GM19468 (cell line): ENCODE measurements at regions not wholly inside any gene's neighbourhood (a gene's known extent, or its start where the extent isn't known, plus 50 kb on each side); places are given as distances from the start of the nearest gene placed in this dataset.
"Not testable (repeated sequence)": the region's sequence is repeated elsewhere in the genome, so short reads cannot be mapped to it uniquely, and the experiment has no call there.

ENCODE experiments used
- ATAC-seq: cut with Tn5 transposase; IDR thresholded peaks from one replicate; pipeline ENCODE4 v1.9.1; 2021; ENCODE audit warnings: mild to moderate bottlenecking, moderate library complexity, moderate number of reproducible peaks; ENCODE audit not compliant: unreplicated experiment; ENCODE audit errors: extremely low read depth

DNA sequence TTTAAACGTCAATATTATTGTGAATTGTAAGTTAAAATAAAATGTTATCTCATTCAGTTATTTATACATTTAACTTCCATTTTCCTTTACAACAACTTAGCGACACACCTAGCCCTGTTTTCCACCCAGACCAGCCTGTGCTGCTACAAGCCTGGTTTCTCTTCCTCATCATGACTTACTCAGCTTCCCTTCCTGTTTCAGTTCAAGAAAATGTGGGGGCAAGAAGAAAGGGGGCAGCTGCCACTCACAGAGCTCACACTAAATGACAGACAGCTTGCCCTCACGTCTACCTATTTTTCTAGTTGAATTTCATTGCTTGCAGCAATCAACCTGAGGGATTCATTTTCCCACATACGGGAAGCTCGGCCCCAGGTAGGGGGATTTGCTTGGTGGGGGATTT, 496.4 kb downstream of the GOLGA6L6 start:
- not testable (repeated sequence) for ATAC-seq

GRCh38 chr15:20040691-20041090, 500.9 kb downstream of the GOLGA6L6 start:
- not testable (repeated sequence) for ATAC-seq

DNA sequence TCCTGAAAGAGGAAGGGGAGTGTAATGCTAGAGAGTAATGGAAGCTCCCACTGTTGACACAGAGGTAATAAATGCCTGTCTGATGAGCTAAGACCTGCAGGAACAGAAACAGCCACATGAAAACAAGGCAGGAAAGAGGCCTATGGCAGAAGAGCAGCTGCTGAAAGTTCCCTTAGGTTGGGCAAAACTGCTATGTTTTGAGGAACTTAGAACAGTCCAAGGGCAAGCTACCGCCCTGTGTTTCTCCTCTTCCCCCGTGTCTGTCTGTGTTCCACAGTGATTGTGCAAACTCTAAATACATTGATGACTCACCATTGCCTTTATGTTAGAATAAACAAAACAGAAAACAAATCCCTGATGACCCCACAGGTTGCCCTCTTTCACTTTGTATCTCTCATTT, 516.6 kb downstream of the GOLGA6L6 start:
- not testable (repeated sequence) for ATAC-seq

- not testable (repeated sequence) for ATAC-seq
Measured at GRCh38 chr15:20022349-20022748, 519.3 kb downstream of the GOLGA6L6 start.

- ATAC-seq, result not testable (repeated sequence)
Measured at GRCh38 chr15:20021351-20021750, 520.2 kb downstream of the GOLGA6L6 start.

- not testable (repeated sequence) for ATAC-seq
Measured at GRCh38 chr15:20020588-20020987, 521.0 kb downstream of the GOLGA6L6 start.

GRCh38 chr15:20019758-20020157, 521.8 kb downstream of the GOLGA6L6 start:
- ATAC-seq, result not testable (repeated sequence)

DNA sequence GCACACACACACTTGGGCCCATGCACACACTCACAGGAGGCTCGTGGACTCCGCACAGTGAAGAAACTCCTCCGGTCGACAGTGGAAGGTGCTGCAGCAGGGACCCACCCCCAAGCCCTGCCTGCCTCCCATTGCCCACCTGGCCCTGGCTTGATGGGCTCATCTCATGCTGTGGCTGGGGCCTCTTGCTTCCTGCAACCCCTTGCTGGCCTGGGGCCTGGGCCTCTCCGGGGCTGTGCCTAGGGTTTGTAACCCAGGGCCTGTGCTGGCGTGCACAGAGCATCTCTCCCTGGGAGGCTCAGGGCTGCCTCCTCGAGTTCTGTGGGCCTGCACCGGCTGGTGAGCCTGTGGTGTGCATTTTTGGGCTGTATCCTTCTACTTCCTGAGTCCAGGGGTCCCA, 524.0 kb downstream of the GOLGA6L6 start:
- ATAC-seq, result not testable (repeated sequence)

GRCh38 chr15:20016941-20017340, 524.7 kb downstream of the GOLGA6L6 start:
- not testable (repeated sequence) for ATAC-seq

GRCh38 chr15:20012837-20013236, 528.8 kb downstream of the GOLGA6L6 start:
- not testable (repeated sequence) for ATAC-seq

DNA sequence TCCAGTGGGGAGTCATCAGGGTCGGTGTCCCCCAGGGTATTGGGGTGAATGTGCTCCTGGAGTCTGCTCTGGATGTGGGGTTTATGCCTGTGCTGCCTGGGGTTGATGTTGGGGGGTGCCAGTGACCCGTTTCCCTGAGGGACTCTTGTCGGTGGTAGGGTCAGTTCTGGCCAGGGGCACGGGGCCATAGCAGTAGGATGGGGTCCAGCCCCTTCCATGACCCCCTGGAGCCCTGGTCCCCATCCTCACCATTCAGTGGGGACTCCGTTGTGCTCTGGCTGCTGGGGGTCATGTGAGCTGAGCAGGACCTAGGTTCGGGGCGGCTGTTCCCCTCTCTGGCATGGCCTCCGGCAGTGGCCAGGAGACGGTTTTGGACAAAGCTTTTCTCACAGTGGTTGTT, 530.8 kb downstream of the GOLGA6L6 start:
- not testable (repeated sequence) for ATAC-seq

GRCh38 chr15:20009619-20010018, 532.0 kb downstream of the GOLGA6L6 start:
- ATAC-seq, result not testable (repeated sequence)

- not testable (repeated sequence) for ATAC-seq
Measured at GRCh38 chr15:20007338-20007737, 534.3 kb downstream of the GOLGA6L6 start.

- ATAC-seq, result not testable (repeated sequence)
Measured at GRCh38 chr15:20003471-20003870, 538.1 kb downstream of the GOLGA6L6 start.

- ATAC-seq, result not testable (repeated sequence)
Measured at GRCh38 chr15:20002560-20002959, 539.0 kb downstream of the GOLGA6L6 start.

DNA sequence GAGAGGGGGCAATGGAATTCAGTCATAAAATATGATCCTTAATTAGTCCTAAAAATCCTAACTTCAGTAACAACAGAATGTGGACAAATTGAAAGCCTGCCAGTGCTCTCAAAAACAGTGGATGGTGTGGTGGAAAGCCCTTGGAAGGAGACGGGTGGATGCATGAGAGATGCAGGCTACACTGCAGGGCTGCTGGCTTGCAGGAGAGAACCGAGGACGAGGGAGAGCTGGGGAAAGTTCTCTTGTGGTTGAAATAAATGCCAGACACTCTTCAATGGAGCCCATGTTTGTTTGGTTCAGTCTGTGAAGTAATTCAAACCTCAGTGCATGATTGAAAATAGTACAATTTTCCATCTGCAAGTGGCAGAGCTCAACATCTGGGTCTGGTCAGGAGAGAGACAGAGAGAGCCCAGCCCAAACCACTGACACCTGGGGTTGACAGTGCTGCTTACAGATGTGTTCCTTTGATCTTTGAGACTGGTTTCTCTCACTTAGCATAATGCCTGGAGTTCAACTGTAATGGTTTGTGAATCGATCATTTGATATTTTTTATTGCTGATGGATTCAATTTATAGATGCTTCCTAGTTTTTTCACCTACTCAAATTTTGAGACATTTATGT, 544.9 kb downstream of the GOLGA6L6 start:
- ATAC-seq, result not testable (repeated sequence)

- ATAC-seq, result not testable (repeated sequence)
Measured at GRCh38 chr15:19995296-19995695, 546.3 kb downstream of the GOLGA6L6 start.

- ATAC-seq, result no peak
Measured at GRCh38 chr15:19992428-19992827, 549.2 kb downstream of the GOLGA6L6 start.

DNA sequence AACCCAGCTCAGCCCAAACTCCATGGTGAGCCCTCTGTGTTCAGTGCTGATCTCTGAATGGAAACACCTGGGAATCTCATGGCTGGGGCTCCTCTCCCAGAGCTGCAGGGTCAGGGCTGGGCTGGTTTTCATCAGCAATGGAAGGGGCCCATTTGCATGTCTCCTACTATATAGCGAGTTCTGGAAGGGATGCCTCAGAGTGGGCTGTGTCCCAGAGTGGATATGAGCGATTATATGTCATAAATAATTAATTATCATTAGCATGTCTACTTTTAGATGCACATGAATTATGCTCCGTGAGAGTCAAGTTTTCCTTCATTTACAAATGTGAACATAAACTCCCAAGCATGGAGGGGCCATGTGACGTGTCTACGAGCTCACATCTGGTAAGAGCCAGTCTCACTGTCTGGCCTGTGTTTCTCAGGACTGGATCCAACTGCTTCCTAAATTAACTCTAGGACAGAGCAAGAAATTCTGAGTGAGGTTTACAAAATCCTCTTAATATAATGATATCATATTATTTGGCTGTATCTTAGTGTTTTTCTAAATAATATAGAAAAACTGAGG, 553.4 kb downstream of the GOLGA6L6 start:
- no peak for ATAC-seq

DNA sequence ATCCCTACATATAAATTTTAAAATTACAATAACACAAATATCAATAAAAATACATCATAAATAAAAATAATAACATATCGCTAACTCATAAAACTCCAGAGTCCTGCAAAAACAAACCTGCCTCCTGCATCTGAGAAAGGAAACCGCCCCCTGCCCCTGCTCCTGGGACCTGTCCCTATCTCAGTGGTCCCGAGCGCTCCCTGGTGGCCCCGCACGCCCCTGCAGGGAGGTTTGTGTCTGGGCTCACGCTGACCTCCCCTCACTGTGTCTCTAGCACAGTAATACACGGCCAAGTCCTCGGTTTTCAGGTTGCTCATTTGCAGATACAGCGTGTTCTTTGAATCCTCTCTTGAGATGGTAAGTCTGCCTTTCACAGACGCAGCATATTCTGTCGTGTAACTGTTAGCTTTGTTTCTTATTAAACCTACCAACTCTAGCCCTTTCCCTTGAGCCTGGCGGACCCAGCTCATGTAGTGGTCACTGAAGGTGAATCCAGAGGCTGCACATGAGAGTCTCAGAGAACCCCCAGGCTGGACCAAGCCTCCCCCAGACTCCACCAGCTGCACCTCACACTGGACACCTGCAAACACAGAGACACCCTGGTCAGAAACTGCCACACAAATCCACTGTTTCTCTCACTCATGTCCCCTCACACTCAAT, 554.1 kb downstream of the GOLGA6L6 start:
- ATAC-seq, result no peak

GRCh38 chr15:19984101-19984500, 557.5 kb downstream of the GOLGA6L6 start:
- ATAC-seq, result no peak
